Hepatocyte (in vitro differentiated cells): ENCODE measurements at regions not wholly inside any gene's neighbourhood (a gene's known extent, or its start where the extent isn't known, plus 50 kb on each side); places are given as distances from the start of the nearest gene placed in this dataset.

Source experiments
- CTCF ChIP-seq: fragments of 200-600 bp; sonication (generic); IDR thresholded peaks from 2 replicates; pipeline ENCODE4 v1.5.1; 2016; ENCODE audit warnings: antibody characterized with exemption, mild to moderate bottlenecking; ENCODE audit not compliant: poor library complexity
- EZH2 ChIP-seq: fragments of 200-600 bp; sonication (generic); IDR thresholded peaks from 2 replicates; pipeline ENCODE4 v1.6.1; 2016; ENCODE audit warnings: antibody characterized with exemption, mild to moderate bottlenecking, borderline replicate concordance
- EZH2phosphoT487 ChIP-seq: fragments of 200-600 bp; sonication (generic); IDR thresholded peaks from one replicate; pipeline ENCODE4 v1.6.1; 2018; ENCODE audit warnings: antibody characterized with exemption, mild to moderate bottlenecking, low read depth, moderate library complexity; ENCODE audit not compliant: unreplicated experiment, severe bottlenecking

GRCh38 chr4:82256718-82257117 is 117.1 kb downstream of the HNRNPD start:
- TF ChIP-seq CTCF (no peak), EZH2 (no peak), EZH2phosphoT487 (no peak)
